GM12892 (cell line): ENCODE measurements at regions not wholly inside any gene's neighbourhood (a gene's known extent, or its start where the extent isn't known, plus 50 kb on each side); places are given as distances from the start of the nearest gene placed in this dataset.

Experiments
- POLR2A ChIP-seq: IDR thresholded peaks from 2 replicates; pipeline ENCODE4 v1.6.1; 2011; ENCODE audit warnings: low read depth, low read length, control low read depth
- POLR2AphosphoS5 ChIP-seq: IDR thresholded peaks from 2 replicates; pipeline ENCODE4 v1.6.1; 2011; ENCODE audit warnings: low read depth, low read length, control low read depth

GRCh38 chr11:98871690-98872089 lies 149.1 kb upstream of the CNTN5 start:
- TF ChIP-seq POLR2AphosphoS5 (no peak), POLR2A (no peak)
